ENCODE measurements at regions not wholly inside any gene's neighbourhood (a gene's known extent, or its start where the extent isn't known, plus 50 kb on each side); places are given as distances from the start of the nearest gene placed in this dataset.

GRCh38 chr6:159535656-159536350 is 157.2 kb downstream of the SOD2 start (continued):
- TF ChIP-seq ZNF645 (tag by site-specific recombination; IDR thresholded peaks at IDR 0.05) (no peak), SP3 (tag by site-specific recombination; IDR thresholded peaks at IDR 0.05) (no peak), KLF9 (tag by site-specific recombination; IDR thresholded peaks at IDR 0.05; ENCODE audit: low read depth) (no peak), ZBTB10 (tag by site-specific recombination; IDR thresholded peaks at IDR 0.05) (no peak), KLF8 (tag by site-specific recombination; IDR thresholded peaks at IDR 0.05) (no peak), ZNF600 (tag by site-specific recombination; IDR thresholded peaks at IDR 0.05) (no peak), ZNF626 (tag by site-specific recombination; IDR thresholded peaks at IDR 0.05) (no peak), ZNF335 (tag by site-specific recombination; conservative IDR thresholded peaks at IDR 0.05) (no peak), ZNF677 (tag by site-specific recombination; IDR thresholded peaks at IDR 0.05) (no peak), ZNF23 (tag by site-specific recombination; IDR thresholded peaks at IDR 0.05; ENCODE audit: borderline replicate concordance) (no peak), ZNF830 (tag by site-specific recombination; IDR thresholded peaks at IDR 0.05; ENCODE audit: low read depth) (no peak)
- TF ChIP-seq, protein P1, sequence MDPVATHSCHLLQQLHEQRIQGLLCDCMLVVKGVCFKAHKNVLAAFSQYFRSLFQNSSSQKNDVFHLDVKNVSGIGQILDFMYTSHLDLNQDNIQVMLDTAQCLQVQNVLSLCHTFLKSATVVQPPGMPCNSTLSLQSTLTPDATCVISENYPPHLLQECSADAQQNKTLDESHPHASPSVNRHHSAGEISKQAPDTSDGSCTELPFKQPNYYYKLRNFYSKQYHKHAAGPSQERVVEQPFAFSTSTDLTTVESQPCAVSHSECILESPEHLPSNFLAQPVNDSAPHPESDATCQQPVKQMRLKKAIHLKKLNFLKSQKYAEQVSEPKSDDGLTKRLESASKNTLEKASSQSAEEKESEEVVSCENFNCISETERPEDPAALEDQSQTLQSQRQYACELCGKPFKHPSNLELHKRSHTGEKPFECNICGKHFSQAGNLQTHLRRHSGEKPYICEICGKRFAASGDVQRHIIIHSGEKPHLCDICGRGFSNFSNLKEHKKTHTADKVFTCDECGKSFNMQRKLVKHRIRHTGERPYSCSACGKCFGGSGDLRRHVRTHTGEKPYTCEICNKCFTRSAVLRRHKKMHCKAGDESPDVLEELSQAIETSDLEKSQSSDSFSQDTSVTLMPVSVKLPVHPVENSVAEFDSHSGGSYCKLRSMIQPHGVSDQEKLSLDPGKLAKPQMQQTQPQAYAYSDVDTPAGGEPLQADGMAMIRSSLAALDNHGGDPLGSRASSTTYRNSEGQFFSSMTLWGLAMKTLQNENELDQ (tag by site-specific recombination; IDR thresholded peaks at IDR 0.05; ENCODE audit: low read depth): no peak

DNA sequence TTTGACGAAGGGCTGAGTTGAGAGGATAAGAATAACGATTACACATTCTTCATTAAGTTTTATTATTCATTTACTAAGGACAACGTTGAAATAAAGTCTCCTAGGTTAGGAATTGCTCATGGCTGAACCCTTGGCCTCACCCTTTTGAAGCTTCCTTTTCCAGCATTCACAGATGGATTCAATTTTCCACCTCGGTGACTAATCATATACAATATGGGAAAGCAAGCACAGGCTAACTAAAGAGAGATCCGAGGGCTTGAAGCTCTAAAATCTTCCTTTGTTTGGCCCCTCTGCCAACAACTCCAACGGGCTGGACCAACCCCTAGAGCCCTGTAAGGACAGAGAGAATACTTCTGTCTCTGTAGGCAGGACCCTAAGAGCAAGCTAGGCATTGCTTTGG is 159.5 kb downstream of the SOD2 start:
- H3K27ac ChIP-seq (ENCODE audit: extremely low read depth, low read depth, low read length): no peak overlapping the region
- CTCF ChIA-PET: no interaction called here
- H3K4me1 ChIP-seq (ENCODE audit: control insufficient read depth, insufficient read depth, low read length): no peaks in the 10 kb centered on the region
- POLR2A ChIA-PET: interaction anchor here (0.6 kb wide), 1 partner anchor 223 kb away, joined by 4 read pairs; no protein-coding TSS in a partner anchor
- TF ChIP-seq HOXD13 (CRISPR knock-in tag; IDR thresholded peaks at IDR 0.05; ENCODE audit: borderline replicate concordance) (no peak), ZNF280D (tag by site-specific recombination; IDR thresholded peaks at IDR 0.05) (no peak)
- H3K4me3 ChIP-seq (ENCODE audit: low read depth, low read length): no peak overlapping the region
- H3K36me3 ChIP-seq (ENCODE audit: control insufficient read depth in 2 of 2, insufficient read depth in 1 of 2, low read length in 2 of 2): no peaks in the 10 kb centered on the region
- H3K9me3 ChIP-seq (ENCODE audit: control insufficient read depth, insufficient read depth, low read depth, low read length): no peaks in the 10 kb centered on the region

Measured in HEK293 (cell line).